ENCODE measurements at regions not wholly inside any gene's neighbourhood (a gene's known extent, or its start where the extent isn't known, plus 50 kb on each side); places are given as distances from the start of the nearest gene placed in this dataset.

- H3K27ac Mint-ChIP-seq = no peak overlapping the region
- intact Hi-C loops (cut with micrococcal nuclease) = no loop called here
- DNase-seq = no peak
These were observed 167.7 kb downstream of the TXNL1 start for GRCh38 chr18:56470406-56471351.

GRCh38 chr18:56469582-56469981 lies 168.8 kb downstream of the TXNL1 start:
- intact Hi-C loops (cut with micrococcal nuclease) = no loop called here
- DNase-seq = no peak
- H3K27me3 ChIP-seq (ENCODE audit: insufficient read depth, low read length) = no peaks in the 10 kb centered on the region
- no peaks in the 10 kb centered on the region for H3K36me3 Mint-ChIP-seq
- H3K4me1 Mint-ChIP-seq = no peaks in the 10 kb centered on the region
- H3K27ac ChIP-seq (ENCODE audit: low read depth, low read length) = no peak overlapping the region
- H3K36me3 ChIP-seq (ENCODE audit: insufficient read depth, low read length) = no peaks in the 10 kb centered on the region
- no peaks in the 10 kb centered on the region for H3K27me3 Mint-ChIP-seq
- H3K27ac Mint-ChIP-seq = no peak overlapping the region
- no peak overlapping the region for H3K4me3 ChIP-seq (ENCODE audit: low read length in 2 of 2)
- ChIA-PET CTCF (ENCODE audit: partially characterized antibody) (no interaction called here), POLR2A (ENCODE audit: partially characterized antibody) (no interaction called here)
- H3K9me3 ChIP-seq (ENCODE audit: control insufficient read depth in 1 of 2, low read length in 2 of 2) = no peaks in the 10 kb centered on the region
- no peaks in the 10 kb centered on the region for H3K4me1 ChIP-seq (ENCODE audit: insufficient read depth, low read length)
- H3K9me3 Mint-ChIP-seq = peaks cover 0 to 16% (median 10%) of the 10 kb centered on the region in 8 donors
- H3K4me3 Mint-ChIP-seq = no peak overlapping the region

More at GRCh38 chr18:56470406-56471351, 167.7 kb downstream of the TXNL1 start:
- H3K36me3 Mint-ChIP-seq = no peaks in the 10 kb centered on the region
- H3K27ac ChIP-seq (ENCODE audit: low read depth, low read length) = no peak overlapping the region
- no peaks in the 10 kb centered on the region for H3K4me1 Mint-ChIP-seq
- no peaks in the 10 kb centered on the region for H3K36me3 ChIP-seq (ENCODE audit: insufficient read depth, low read length)
- H3K4me3 Mint-ChIP-seq = no peak overlapping the region
- H3K4me1 ChIP-seq (ENCODE audit: insufficient read depth, low read length) = no peaks in the 10 kb centered on the region
- no peaks in the 10 kb centered on the region for H3K27me3 ChIP-seq (ENCODE audit: insufficient read depth, low read length)
- peaks cover 0 to 6% (median 3%) of the 10 kb centered on the region in 8 donors for H3K9me3 Mint-ChIP-seq
- CTCF ChIA-PET (ENCODE audit: partially characterized antibody) = no interaction called here
- POLR2A ChIA-PET (ENCODE audit: partially characterized antibody) = no interaction called here
- no peak overlapping the region for H3K4me3 ChIP-seq (ENCODE audit: low read length in 2 of 2)
- H3K9me3 ChIP-seq (ENCODE audit: control insufficient read depth in 1 of 2, low read length in 2 of 2) = no peaks in the 10 kb centered on the region
- H3K27me3 Mint-ChIP-seq = no peaks in the 10 kb centered on the region

GRCh38 chr18:56468396-56468795 lies 170.0 kb downstream of the TXNL1 start:
- no peak overlapping the region for H3K27ac Mint-ChIP-seq
- no peaks in the 10 kb centered on the region for H3K36me3 Mint-ChIP-seq
- H3K27ac ChIP-seq (ENCODE audit: low read depth, low read length) = no peak overlapping the region
- H3K27me3 ChIP-seq (ENCODE audit: insufficient read depth, low read length) = no peaks in the 10 kb centered on the region
- intact Hi-C loops (cut with micrococcal nuclease) = no loop called here
- no peak overlapping the region for H3K4me3 ChIP-seq (ENCODE audit: low read length in 2 of 2)
- no peaks in the 10 kb centered on the region for H3K36me3 ChIP-seq (ENCODE audit: insufficient read depth, low read length)
- CTCF ChIA-PET (ENCODE audit: partially characterized antibody) = no interaction called here
- POLR2A ChIA-PET (ENCODE audit: partially characterized antibody) = no interaction called here
- H3K9me3 Mint-ChIP-seq = peaks cover 0 to 20% (median 10%) of the 10 kb centered on the region in 8 donors
- H3K9me3 ChIP-seq (ENCODE audit: control insufficient read depth in 1 of 2, low read length in 2 of 2) = no peaks in the 10 kb centered on the region
- H3K27me3 Mint-ChIP-seq = no peaks in the 10 kb centered on the region
- no peaks in the 10 kb centered on the region for H3K4me1 ChIP-seq (ENCODE audit: insufficient read depth, low read length)
- no peak for DNase-seq
- no peak overlapping the region for H3K4me3 Mint-ChIP-seq
- no peaks in the 10 kb centered on the region for H3K4me1 Mint-ChIP-seq

GRCh38 chr18:56462276-56462675 lies 176.1 kb downstream of the TXNL1 start:
- H3K9me3 ChIP-seq (ENCODE audit: control insufficient read depth in 1 of 2, low read length in 2 of 2) = no peaks in the 10 kb centered on the region
- DNase-seq = no peak
- no peaks in the 10 kb centered on the region for H3K36me3 Mint-ChIP-seq
- intact Hi-C loops (cut with micrococcal nuclease) = no loop called here
- no peaks in the 10 kb centered on the region for H3K36me3 ChIP-seq (ENCODE audit: insufficient read depth, low read length)
- no peak overlapping the region for H3K4me3 Mint-ChIP-seq
- CTCF ChIA-PET (ENCODE audit: partially characterized antibody) = no interaction called here
- H3K27me3 ChIP-seq (ENCODE audit: insufficient read depth, low read length) = no peaks in the 10 kb centered on the region
- peaks cover 0 to 27% (median 10%) of the 10 kb centered on the region in 8 donors for H3K9me3 Mint-ChIP-seq
- H3K27ac Mint-ChIP-seq = no peak overlapping the region
- no peak overlapping the region for H3K27ac ChIP-seq (ENCODE audit: low read depth, low read length)
- no peaks in the 10 kb centered on the region for H3K4me1 Mint-ChIP-seq
- no peak overlapping the region for H3K4me3 ChIP-seq (ENCODE audit: low read length in 2 of 2)
- H3K27me3 Mint-ChIP-seq = peaks cover 0 to 5% of the 10 kb centered on the region in 2 donors
- POLR2A ChIA-PET (ENCODE audit: partially characterized antibody) = no interaction called here
- H3K4me1 ChIP-seq (ENCODE audit: insufficient read depth, low read length) = no peaks in the 10 kb centered on the region

GRCh38 chr18:56461151-56461550 lies 177.2 kb downstream of the TXNL1 start:
- POLR2A ChIA-PET (ENCODE audit: partially characterized antibody) = no interaction called here
- peaks cover 0 to 27% (median 10%) of the 10 kb centered on the region in 8 donors for H3K9me3 Mint-ChIP-seq
- H3K27ac Mint-ChIP-seq = no peak overlapping the region
- no peaks in the 10 kb centered on the region for H3K36me3 Mint-ChIP-seq
- CTCF ChIA-PET (ENCODE audit: partially characterized antibody) = no interaction called here
- H3K4me3 Mint-ChIP-seq = no peak overlapping the region
- intact Hi-C loops (cut with micrococcal nuclease) = no loop called here
- no peak for DNase-seq
- no peak overlapping the region for H3K4me3 ChIP-seq (ENCODE audit: low read length in 2 of 2)
- H3K36me3 ChIP-seq (ENCODE audit: insufficient read depth, low read length) = no peaks in the 10 kb centered on the region
- peaks cover 0 to 5% of the 10 kb centered on the region in 2 donors for H3K27me3 Mint-ChIP-seq
- no peaks in the 10 kb centered on the region for H3K9me3 ChIP-seq (ENCODE audit: control insufficient read depth in 1 of 2, low read length in 2 of 2)
- H3K4me1 Mint-ChIP-seq = no peaks in the 10 kb centered on the region
- H3K27ac ChIP-seq (ENCODE audit: low read depth, low read length) = no peak overlapping the region
- no peaks in the 10 kb centered on the region for H3K27me3 ChIP-seq (ENCODE audit: insufficient read depth, low read length)
- H3K4me1 ChIP-seq (ENCODE audit: insufficient read depth, low read length) = no peaks in the 10 kb centered on the region

GRCh38 chr18:56460581-56460980 lies 177.8 kb downstream of the TXNL1 start:
- Mint-ChIP-seq H3K4me3 (no peak overlapping the region), H3K36me3 (no peaks in the 10 kb centered on the region), H3K9me3 (peaks cover 0 to 21% (median 8%) of the 10 kb centered on the region in 8 donors), H3K27me3 (peaks cover 0 to 5% of the 10 kb centered on the region in 2 donors), H3K4me1 (no peaks in the 10 kb centered on the region), H3K27ac (no peak overlapping the region)
- intact Hi-C loops (cut with micrococcal nuclease) = no loop called here
- Histone ChIP-seq H3K27ac (ENCODE audit: low read depth, low read length) (no peak overlapping the region), H3K27me3 (ENCODE audit: insufficient read depth, low read length) (no peaks in the 10 kb centered on the region), H3K36me3 (ENCODE audit: insufficient read depth, low read length) (no peaks in the 10 kb centered on the region), H3K4me1 (ENCODE audit: insufficient read depth, low read length) (no peaks in the 10 kb centered on the region), H3K4me3 (ENCODE audit: low read length in 2 of 2) (no peak overlapping the region), H3K9me3 (ENCODE audit: control insufficient read depth in 1 of 2, low read length in 2 of 2) (no peaks in the 10 kb centered on the region)
- POLR2A ChIA-PET (ENCODE audit: partially characterized antibody) = no interaction called here
- no peak for DNase-seq
- CTCF ChIA-PET (ENCODE audit: partially characterized antibody) = no interaction called here

GRCh38 chr18:56458770-56459712 lies 179.4 kb downstream of the TXNL1 start:
- H3K9me3 Mint-ChIP-seq = peaks cover 0 to 7% (median 2%) of the 10 kb centered on the region in 8 donors
- no peaks in the 10 kb centered on the region for H3K36me3 Mint-ChIP-seq
- no peak for DNase-seq
- H3K27me3 ChIP-seq (ENCODE audit: insufficient read depth, low read length) = no peaks in the 10 kb centered on the region
- ChIA-PET CTCF (ENCODE audit: partially characterized antibody) (interaction anchor here (0.6 kb wide), 1 partner anchor 1191 kb away, joined by 3 read pairs; no protein-coding TSS in a partner anchor), POLR2A (ENCODE audit: partially characterized antibody) (no interaction called here)
- H3K27me3 Mint-ChIP-seq = peaks cover 0 to 5% of the 10 kb centered on the region in 2 donors
- no peaks in the 10 kb centered on the region for H3K4me1 Mint-ChIP-seq
- no peak overlapping the region for H3K27ac Mint-ChIP-seq
- intact Hi-C loops (cut with micrococcal nuclease) = no loop called here
- H3K9me3 ChIP-seq (ENCODE audit: control insufficient read depth in 1 of 2, low read length in 2 of 2) = no peaks in the 10 kb centered on the region
- no peaks in the 10 kb centered on the region for H3K4me1 ChIP-seq (ENCODE audit: insufficient read depth, low read length)
- no peaks in the 10 kb centered on the region for H3K36me3 ChIP-seq (ENCODE audit: insufficient read depth, low read length)
- no peak overlapping the region for H3K4me3 Mint-ChIP-seq
- H3K4me3 ChIP-seq (ENCODE audit: low read length in 2 of 2) = no peak overlapping the region
- H3K27ac ChIP-seq (ENCODE audit: low read depth, low read length) = no peak overlapping the region
